ENCODE measurements at regions not wholly inside any gene's neighbourhood (a gene's known extent, or its start where the extent isn't known, plus 50 kb on each side); places are given as distances from the start of the nearest gene placed in this dataset.

DNA sequence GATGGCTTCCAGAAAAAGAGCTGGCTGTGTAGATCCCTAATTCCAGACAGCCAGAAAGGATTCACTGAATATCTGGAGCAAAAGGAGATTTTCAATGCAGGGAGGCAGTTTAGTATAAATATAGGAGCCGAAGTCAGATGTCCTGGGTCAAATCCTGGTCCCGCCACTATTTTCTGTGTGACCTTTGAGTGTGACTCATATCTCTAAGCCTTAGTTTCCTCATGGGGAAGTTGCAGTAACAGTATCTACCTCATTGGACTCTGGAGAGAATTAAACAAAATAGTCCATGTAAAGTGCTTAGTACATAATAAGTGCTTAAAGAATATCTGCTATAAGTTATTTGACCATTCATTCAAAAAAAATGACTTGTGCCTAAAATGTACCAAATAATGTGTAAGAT is 52.1 kb upstream of the ITGA6 start:
- H3K79me2 ChIP-seq (ENCODE audit: control insufficient read depth, insufficient read depth, low read length), result no peaks in the 10 kb centered on the region
- H3K4me3 ChIP-seq (ENCODE audit: control extremely low read depth in 1 of 5, extremely low read depth in 1 of 5, insufficient read depth in 1 of 5, low read depth in 2 of 5, low read length in 4 of 5), result no peak overlapping the region
- 90% methylated on average over 2 of the region's 2 CpGs for WGBS (ENCODE audit: insufficient coverage)
- Mint-ChIP-seq H3K4me3 (no peak overlapping the region), H3K9me3 (ENCODE audit: insufficient read depth) (peaks cover 4% of the 10 kb centered on the region), H3K27me3 (peaks cover 15% of the 10 kb centered on the region), H3K27ac (no peak overlapping the region), H3K4me1 (peaks cover 12% of the 10 kb centered on the region)
- no peaks in the 10 kb centered on the region for H3K27me3 ChIP-seq (replicated peaks in 1 of 4; ENCODE audit: control extremely low read depth in 1 of 4, control insufficient read depth in 3 of 4, insufficient read depth in 4 of 4, low read length in 3 of 4)
- POLR2A ChIA-PET, result no interaction called here
- no peak overlapping the region for H3K9ac ChIP-seq (ENCODE audit: low read length)
- H3K4me1 ChIP-seq (ENCODE audit: control insufficient read depth in 2 of 2, insufficient read depth in 2 of 2, low read length in 2 of 2), result peaks cover 6 to 7% of the 10 kb centered on the region in 2 donors
- H3K36me3 ChIP-seq (replicated peaks in 1 of 2; ENCODE audit: control extremely low read depth in 1 of 2, control insufficient read depth in 1 of 2, extremely low read depth in 1 of 2, insufficient read depth in 2 of 2, low read length in 1 of 2), result no peaks in the 10 kb centered on the region
- no peak overlapping the region for H3K4me2 ChIP-seq (replicated peaks; ENCODE audit: low read depth, low read length, poor library complexity, severe bottlenecking)
- ATAC-seq (ENCODE audit: low read depth) (no peak), DNase-seq (no peak)
- H2AFZ ChIP-seq (ENCODE audit: insufficient read depth, low read depth, low read length, poor library complexity, severe bottlenecking), result no peak overlapping the region
- intact Hi-C loops (cut with micrococcal nuclease), result no loop called here
- TF ChIP-seq, protein P1, sequence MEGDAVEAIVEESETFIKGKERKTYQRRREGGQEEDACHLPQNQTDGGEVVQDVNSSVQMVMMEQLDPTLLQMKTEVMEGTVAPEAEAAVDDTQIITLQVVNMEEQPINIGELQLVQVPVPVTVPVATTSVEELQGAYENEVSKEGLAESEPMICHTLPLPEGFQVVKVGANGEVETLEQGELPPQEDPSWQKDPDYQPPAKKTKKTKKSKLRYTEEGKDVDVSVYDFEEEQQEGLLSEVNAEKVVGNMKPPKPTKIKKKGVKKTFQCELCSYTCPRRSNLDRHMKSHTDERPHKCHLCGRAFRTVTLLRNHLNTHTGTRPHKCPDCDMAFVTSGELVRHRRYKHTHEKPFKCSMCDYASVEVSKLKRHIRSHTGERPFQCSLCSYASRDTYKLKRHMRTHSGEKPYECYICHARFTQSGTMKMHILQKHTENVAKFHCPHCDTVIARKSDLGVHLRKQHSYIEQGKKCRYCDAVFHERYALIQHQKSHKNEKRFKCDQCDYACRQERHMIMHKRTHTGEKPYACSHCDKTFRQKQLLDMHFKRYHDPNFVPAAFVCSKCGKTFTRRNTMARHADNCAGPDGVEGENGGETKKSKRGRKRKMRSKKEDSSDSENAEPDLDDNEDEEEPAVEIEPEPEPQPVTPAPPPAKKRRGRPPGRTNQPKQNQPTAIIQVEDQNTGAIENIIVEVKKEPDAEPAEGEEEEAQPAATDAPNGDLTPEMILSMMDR (IDR thresholded peaks at IDR 0.05), result no peak
- TF ChIP-seq EZH2 (IDR thresholded peaks at IDR 0.05; ENCODE audit: borderline replicate concordance, insufficient read depth, low read depth, low read length, poor library complexity, severe bottlenecking), result no peak
- no peak overlapping the region for H3K27ac ChIP-seq (ENCODE audit: low read length in 2 of 2)
- CTCF ChIA-PET, result no interaction called here
- no peaks in the 10 kb centered on the region for H4K20me1 ChIP-seq (ENCODE audit: control insufficient read depth, insufficient read depth, low read length, poor library complexity, severe bottlenecking)
- peaks cover 0 to 11% (median 6%) of the 10 kb centered on the region in 3 donors for H3K9me3 ChIP-seq (ENCODE audit: control extremely low read depth in 1 of 3, control insufficient read depth in 2 of 3, insufficient read depth in 1 of 3, low read length in 2 of 3)

DNA sequence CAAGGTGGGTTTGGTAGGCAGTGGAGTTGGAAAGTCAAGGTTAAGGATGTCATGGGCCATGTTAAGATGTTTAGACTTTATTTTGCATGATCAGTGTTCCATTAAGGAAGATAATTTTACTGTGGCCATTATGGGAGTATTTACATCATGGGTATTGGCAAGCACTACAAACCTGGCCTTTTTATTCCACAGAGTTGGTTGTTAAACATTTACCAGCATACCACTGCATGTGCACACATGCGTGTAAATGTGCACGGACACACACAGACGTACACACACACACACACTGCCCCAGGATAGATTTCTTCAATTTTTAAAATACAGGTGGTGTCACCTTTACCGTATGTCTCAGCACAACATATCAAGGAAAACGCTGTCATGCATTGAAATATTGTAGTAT is 51.4 kb upstream of the ITGA6 start:
- Histone ChIP-seq H3K27ac (ENCODE audit: low read length in 2 of 2) (no peak overlapping the region), H3K79me2 (ENCODE audit: control insufficient read depth, insufficient read depth, low read length) (no peaks in the 10 kb centered on the region), H3K36me3 (replicated peaks in 1 of 2; ENCODE audit: control extremely low read depth in 1 of 2, control insufficient read depth in 1 of 2, extremely low read depth in 1 of 2, insufficient read depth in 2 of 2, low read length in 1 of 2) (no peaks in the 10 kb centered on the region), H3K4me1 (ENCODE audit: control insufficient read depth in 2 of 2, insufficient read depth in 2 of 2, low read length in 2 of 2) (peaks cover 6 to 7% of the 10 kb centered on the region in 2 donors), H3K4me3 (ENCODE audit: control extremely low read depth in 1 of 5, extremely low read depth in 1 of 5, insufficient read depth in 1 of 5, low read depth in 2 of 5, low read length in 4 of 5) (no peak overlapping the region), H3K9me3 (ENCODE audit: control extremely low read depth in 1 of 3, control insufficient read depth in 2 of 3, insufficient read depth in 1 of 3, low read length in 2 of 3) (peaks cover 0 to 11% (median 6%) of the 10 kb centered on the region in 3 donors), H4K20me1 (ENCODE audit: control insufficient read depth, insufficient read depth, low read length, poor library complexity, severe bottlenecking) (no peaks in the 10 kb centered on the region), H2AFZ (ENCODE audit: insufficient read depth, low read depth, low read length, poor library complexity, severe bottlenecking) (no peak overlapping the region), H3K4me2 (replicated peaks; ENCODE audit: low read depth, low read length, poor library complexity, severe bottlenecking) (no peak overlapping the region), H3K9ac (ENCODE audit: low read length) (no peak overlapping the region), H3K27me3 (replicated peaks in 1 of 4; ENCODE audit: control extremely low read depth in 1 of 4, control insufficient read depth in 3 of 4, insufficient read depth in 4 of 4, low read length in 3 of 4) (peaks cover 0 to 5% (median 0%) of the 10 kb centered on the region in 4 experiments)
- Mint-ChIP-seq H3K9me3 (ENCODE audit: insufficient read depth) (peaks cover 4% of the 10 kb centered on the region), H3K4me3 (no peak overlapping the region), H3K4me1 (peaks cover 12% of the 10 kb centered on the region), H3K27me3 (peaks cover 11% of the 10 kb centered on the region), H3K27ac (no peak overlapping the region)
- ChIA-PET CTCF (no interaction called here), POLR2A (no interaction called here)
- intact Hi-C loops (cut with micrococcal nuclease), result no loop called here
- TF ChIP-seq, protein P1 (IDR thresholded peaks at IDR 0.05), result no peak
- TF ChIP-seq EZH2 (IDR thresholded peaks at IDR 0.05; ENCODE audit: borderline replicate concordance, insufficient read depth, low read depth, low read length, poor library complexity, severe bottlenecking), result no peak
- ATAC-seq (ENCODE audit: low read depth), result no peak
- WGBS (ENCODE audit: insufficient coverage), result no CpG with 5 or more reads among the region's 5 CpGs
- no peak for DNase-seq
